ENCODE measurements at regions not wholly inside any gene's neighbourhood (a gene's known extent, or its start where the extent isn't known, plus 50 kb on each side); places are given as distances from the start of the nearest gene placed in this dataset.

GRCh38 chr9:4357929-4358328 is 58.1 kb upstream of the GLIS3 start:
- no peak for TF ChIP-seq CTCF (IDR thresholded peaks at IDR 0.05)
- TF ChIP-seq POLR2A (IDR thresholded peaks at IDR 0.05) = no peak

Measured in esophagus squamous epithelium (tissue), 4 donors.